NCI-H2227 (cell line): ENCODE measurements at regions not wholly inside any gene's neighbourhood (a gene's known extent, or its start where the extent isn't known, plus 50 kb on each side); places are given as distances from the start of the nearest gene placed in this dataset.
"Not testable (repeated sequence)": the region's sequence is repeated elsewhere in the genome, so short reads cannot be mapped to it uniquely, and the experiment has no call there.

ENCODE experiments used
- DNase-seq: peaks from one replicate; lab custom pipeline; 2025; ENCODE audit not compliant: unreplicated experiment; lab: John Stamatoyannopoulos, UW

DNA sequence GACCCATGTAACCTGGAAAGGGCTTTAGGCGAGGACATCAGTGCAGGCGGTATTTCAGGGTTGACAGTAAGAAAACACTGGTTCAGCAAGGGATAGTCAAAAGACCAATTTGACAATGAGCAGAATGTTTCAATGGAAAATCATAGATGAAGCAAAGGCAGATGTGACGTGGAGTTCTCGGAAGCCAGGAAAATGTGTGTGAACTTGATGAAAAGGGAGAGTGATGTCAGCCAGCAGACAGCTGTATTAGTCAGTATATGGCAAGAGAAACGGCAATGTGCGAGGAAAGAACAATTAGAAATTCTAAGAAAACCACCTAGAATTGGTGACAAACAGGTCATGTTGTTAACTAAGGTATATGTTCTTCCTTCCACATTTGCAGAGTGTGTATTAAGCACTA lies 503.9 kb upstream of the DAB2 start:
- no peak for DNase-seq

GRCh38 chr5:39919876-39920275 lies 495.1 kb upstream of the DAB2 start:
- DNase-seq = no peak

DNA sequence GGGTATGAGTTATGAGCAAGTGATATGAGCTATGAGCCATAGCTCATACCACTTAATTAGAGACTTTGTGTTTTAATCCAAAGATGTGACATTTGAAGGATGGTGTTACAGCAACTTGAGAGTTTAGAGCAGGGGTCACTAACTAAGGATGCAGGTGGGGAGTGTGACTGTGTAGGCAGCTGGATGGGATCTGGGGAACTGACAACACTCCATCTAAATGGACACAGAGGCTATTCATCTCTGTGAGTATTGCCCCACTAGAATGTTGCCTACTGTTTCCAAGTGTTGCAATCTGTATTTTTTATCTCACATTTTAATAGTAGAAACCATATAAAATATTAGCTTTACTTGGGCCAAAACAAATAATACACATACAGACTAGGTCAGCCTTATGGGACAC lies 488.1 kb upstream of the DAB2 start:
- no peak for DNase-seq

DNA sequence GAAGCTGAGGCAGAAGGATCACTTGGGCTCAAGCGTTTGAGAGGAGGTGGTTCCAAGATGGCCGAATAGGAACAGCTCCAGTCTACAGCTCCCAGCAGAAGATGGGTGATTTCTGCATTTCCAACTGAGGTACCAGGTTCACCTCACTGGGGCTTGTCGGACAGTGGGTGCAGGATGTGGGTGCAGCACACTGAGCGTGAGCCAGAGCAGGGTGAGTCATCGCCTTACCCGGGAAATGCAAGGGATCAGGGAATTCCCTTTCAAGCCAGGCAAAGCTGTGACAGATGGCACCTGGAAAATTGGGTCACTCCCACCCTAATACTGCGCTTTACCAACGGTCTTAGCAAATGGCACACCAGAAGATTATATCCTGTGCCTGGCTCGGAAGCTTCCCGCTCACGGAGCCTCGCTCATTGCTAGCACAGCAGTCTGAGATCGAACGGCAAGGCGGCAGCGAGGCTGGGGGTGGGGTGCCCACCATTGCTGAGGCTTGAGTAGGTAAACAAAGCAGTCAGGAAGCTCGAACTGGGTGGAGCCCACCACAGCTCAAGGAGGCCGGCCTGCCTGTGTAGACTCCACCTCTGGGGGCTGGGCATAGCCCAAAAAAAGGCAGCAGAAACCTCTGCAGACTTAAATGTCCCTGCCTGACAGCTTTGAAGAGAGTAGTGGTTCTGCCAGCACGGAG lies 482.6 kb upstream of the DAB2 start:
- DNase-seq = not testable (repeated sequence)

GRCh38 chr5:39906146-39906545 lies 481.4 kb upstream of the DAB2 start:
- no peak for DNase-seq

DNA sequence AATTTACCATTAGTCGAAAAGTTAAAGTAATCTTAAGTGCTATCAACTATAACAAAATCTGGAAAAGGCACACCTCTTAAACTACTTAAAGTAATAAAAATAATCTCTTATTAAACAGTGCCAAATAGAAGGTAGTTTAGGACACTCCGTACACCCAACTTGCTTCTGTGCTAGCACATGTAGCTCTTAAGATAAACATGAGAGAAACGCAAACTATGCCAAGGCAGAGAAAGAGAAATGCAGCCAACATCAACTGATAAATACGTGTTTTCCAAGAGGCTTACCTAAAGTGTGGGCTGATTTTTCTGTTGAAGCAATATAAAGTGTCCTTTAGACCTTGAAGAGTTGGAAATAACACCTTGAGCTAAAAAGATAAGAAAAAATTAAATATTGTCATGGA lies 480.6 kb upstream of the DAB2 start:
- no peak for DNase-seq

- DNase-seq = no peak
Measured at GRCh38 chr5:39902626-39903025, 477.8 kb upstream of the DAB2 start.

GRCh38 chr5:39898731-39899130 lies 474.0 kb upstream of the DAB2 start:
- DNase-seq = no peak

DNA sequence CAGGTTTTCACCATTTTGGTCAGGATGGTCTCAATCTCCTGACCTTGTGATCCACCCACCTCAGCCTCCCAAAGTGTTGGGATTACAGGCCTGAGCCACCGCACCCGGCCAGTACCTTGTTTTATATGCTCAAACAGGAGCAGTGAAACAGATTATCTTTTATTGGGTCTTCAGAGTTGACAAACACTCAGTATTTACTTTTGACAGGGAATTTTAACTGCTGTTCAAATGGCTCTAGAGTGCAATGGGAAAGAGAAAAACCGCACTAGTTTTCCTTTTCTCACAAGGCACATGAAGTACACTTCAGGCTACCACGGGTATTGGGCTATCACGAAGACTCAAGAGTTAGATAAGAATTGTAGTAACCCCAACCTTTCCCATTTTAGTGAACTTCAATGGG lies 471.9 kb upstream of the DAB2 start:
- DNase-seq = no peak

DNA sequence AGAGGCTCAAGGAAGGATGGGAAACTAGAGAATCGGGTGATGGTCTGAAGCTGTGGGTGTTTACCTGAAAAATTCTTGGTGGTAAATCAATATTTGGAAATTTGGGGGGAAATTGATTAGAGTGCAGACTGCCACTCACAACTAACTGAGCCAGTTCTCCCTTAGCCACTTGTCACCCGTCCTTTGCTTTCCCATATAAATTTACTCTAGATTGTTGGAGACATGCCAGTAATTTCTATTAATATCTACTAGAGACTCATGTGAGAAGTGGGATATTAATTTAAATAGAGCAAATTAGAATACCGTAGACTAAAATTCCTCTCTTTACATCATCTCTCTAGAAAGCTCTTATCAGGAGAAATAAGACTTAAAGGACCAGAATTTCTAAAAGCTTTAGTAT lies 471.3 kb upstream of the DAB2 start:
- no peak for DNase-seq

- no peak for DNase-seq
Measured at GRCh38 chr5:39892708-39893107, 467.9 kb upstream of the DAB2 start.

GRCh38 chr5:39891376-39891775 lies 466.6 kb upstream of the DAB2 start:
- no peak for DNase-seq

DNA sequence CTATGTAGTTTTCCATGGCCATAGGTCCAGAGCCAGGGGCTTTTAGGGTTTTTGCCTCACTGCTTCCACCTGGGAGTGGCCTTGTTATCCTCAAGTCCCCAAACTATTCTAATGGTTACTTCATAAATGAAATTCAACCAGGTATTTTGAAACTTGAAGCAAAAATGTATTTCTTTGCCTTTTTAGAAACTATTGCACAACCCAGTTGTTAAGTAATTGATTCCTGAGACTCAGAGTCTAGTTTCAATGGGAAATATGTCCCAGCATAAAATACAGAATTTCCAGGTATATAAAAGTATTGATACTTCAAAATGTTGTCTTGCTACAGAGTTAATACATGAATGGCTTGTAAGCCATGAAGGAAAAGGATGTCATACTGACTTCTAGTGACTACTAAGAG lies 456.2 kb upstream of the DAB2 start:
- no peak for DNase-seq

- DNase-seq = no peak
Measured at GRCh38 chr5:39877479-39877878, 452.7 kb upstream of the DAB2 start.

DNA sequence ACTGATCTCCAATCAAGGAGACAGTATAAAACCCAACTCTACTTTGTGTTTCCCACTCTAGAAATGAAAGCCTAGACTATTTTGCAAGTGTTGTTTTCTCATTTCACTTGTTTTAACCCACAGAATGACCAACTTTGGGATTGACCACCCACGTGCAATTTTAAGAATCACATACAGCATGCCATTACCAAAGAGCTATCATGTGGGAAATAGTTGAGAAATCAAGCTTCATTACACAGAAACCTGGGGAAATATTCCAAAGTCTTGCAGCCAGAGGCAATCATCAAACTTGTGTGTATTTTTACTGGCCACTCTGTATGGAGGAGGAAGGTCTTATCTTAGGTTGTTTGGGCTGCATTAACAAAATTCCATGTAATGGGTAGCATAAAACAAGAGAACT lies 451.4 kb upstream of the DAB2 start:
- DNase-seq = no peak

DNA sequence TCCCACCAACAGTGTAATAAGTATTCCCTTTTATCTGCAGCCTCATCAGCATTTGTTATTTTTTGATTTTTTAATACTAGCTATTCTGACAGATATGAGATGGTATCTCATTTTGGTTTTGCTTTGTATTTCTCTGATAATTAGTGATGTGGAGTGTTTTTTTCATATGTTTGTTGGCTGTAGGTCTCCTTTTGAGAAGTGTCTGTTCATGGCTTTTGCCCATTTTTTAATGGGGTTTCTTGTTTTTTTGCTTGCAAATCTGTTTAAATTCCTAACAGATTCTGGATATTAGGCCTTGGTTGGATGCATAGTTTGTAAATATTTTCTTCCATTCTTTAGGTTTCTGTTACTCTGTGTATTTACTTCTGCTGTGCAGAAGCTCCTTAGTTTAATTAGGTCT lies 445.4 kb upstream of the DAB2 start:
- no peak for DNase-seq

GRCh38 chr5:39869396-39869795 lies 444.6 kb upstream of the DAB2 start:
- DNase-seq = no peak

GRCh38 chr5:39867923-39868322 lies 443.1 kb upstream of the DAB2 start:
- DNase-seq = no peak

DNA sequence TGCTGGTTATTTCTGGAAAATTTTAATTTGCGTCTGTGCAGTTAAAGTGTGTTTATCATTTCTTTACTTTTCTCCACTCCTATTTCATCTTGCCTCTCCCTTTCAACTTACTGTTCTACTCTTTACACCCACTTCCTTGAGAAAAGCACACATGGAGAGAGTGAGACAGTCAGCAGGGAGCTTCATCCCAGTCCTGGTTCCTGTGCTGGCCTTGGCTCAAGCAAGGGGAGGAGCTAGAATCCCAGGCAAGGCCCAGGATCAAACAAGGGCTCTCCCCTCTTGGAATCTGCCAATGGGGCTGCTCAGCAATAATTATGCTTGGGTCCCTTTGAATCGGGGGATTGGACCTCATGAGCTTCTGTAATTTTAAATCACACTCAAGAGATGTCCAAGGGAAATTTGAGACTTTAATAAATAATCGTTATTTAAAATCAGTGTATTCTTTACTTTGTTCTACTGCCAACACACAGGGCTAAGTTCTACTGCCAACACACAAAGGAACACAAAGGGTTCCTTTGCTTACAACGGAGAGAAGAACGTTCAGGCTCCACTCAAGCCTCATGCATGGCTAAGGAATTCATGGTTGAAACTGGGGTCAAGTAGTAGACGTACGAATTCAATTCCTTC lies 439.3 kb upstream of the DAB2 start:
- no peak for DNase-seq

GRCh38 chr5:39857041-39857440 lies 432.3 kb upstream of the DAB2 start:
- DNase-seq = no peak

- DNase-seq = no peak
Measured at GRCh38 chr5:39854771-39855410, 430.1 kb upstream of the DAB2 start.

- no peak for DNase-seq
Measured at GRCh38 chr5:39850291-39850690, 425.5 kb upstream of the DAB2 start.

- DNase-seq = no peak
Measured at GRCh38 chr5:39846144-39846543, 421.4 kb upstream of the DAB2 start.
